GM12892 (cell line): ENCODE measurements at regions not wholly inside any gene's neighbourhood (a gene's known extent, or its start where the extent isn't known, plus 50 kb on each side); places are given as distances from the start of the nearest gene placed in this dataset.

Experiments used
- POLR2A ChIP-seq: IDR thresholded peaks from 2 replicates; pipeline ENCODE4 v1.6.1; 2011; ENCODE audit warnings: low read depth, low read length, control low read depth
- POLR2AphosphoS5 ChIP-seq: IDR thresholded peaks from 2 replicates; pipeline ENCODE4 v1.6.1; 2011; ENCODE audit warnings: low read depth, low read length, control low read depth
- TAF1 ChIP-seq: IDR thresholded peaks from 2 replicates; pipeline ENCODE4 v1.6.1; 2011; ENCODE audit warnings: low read depth, mild to moderate bottlenecking, control low read depth, low read length, borderline replicate concordance

GRCh38 chrX:69073241-69073640 lies 92.0 kb downstream of the PJA1 start:
- TF ChIP-seq POLR2A (no peak), POLR2AphosphoS5 (no peak), TAF1 (no peak)
